ENCODE measurements at regions not wholly inside any gene's neighbourhood (a gene's known extent, or its start where the extent isn't known, plus 50 kb on each side); places are given as distances from the start of the nearest gene placed in this dataset.

DNA sequence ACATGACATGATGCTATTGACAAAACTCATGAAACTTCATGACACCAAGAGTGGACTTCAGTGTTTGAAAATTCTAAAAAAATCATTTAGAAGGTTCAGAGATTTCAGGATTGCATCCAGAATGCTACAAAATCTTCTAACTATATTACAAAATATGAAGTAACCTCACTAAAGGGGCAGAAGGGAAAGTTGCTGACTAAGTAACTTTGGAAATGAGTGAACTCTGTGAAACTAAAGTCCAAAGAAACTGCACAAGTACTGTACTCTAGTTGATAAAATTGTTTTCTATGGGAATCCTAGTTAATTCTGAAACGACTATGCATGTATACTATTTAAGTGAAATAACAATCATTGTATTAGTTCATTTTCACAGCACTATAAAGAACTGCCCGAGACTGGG lies 184.4 kb downstream of the LYPLAL1 start:
- no peak for TF ChIP-seq CTCF (IDR thresholded peaks at IDR 0.05; ENCODE audit: insufficient read depth, low read length, severe bottlenecking)
- FAIRE-seq, result no peak
- DNase-seq (ENCODE audit: low read depth), result no peak
- Histone ChIP-seq H3K36me3 (ENCODE audit: control insufficient read depth, insufficient read depth, low read length) (no peaks in the 10 kb centered on the region), H3K4me3 (ENCODE audit: low read depth, low read length) (no peak overlapping the region), H3K27me3 (ENCODE audit: control insufficient read depth, insufficient read depth, low read length) (no peaks in the 10 kb centered on the region)

GRCh38 chr1:219354962-219355361 lies 181.3 kb downstream of the LYPLAL1 start:
- no peaks in the 10 kb centered on the region for H3K27me3 ChIP-seq (ENCODE audit: control insufficient read depth, insufficient read depth, low read length)
- DNase-seq (ENCODE audit: low read depth), result no peak
- no peaks in the 10 kb centered on the region for H3K36me3 ChIP-seq (ENCODE audit: control insufficient read depth, insufficient read depth, low read length)
- FAIRE-seq, result no peak
- H3K4me3 ChIP-seq (ENCODE audit: low read depth, low read length), result no peak overlapping the region
- no peak for TF ChIP-seq CTCF (IDR thresholded peaks at IDR 0.05; ENCODE audit: insufficient read depth, low read length, severe bottlenecking)

- Histone ChIP-seq H3K27me3 (ENCODE audit: control insufficient read depth, insufficient read depth, low read length) (no peaks in the 10 kb centered on the region), H3K4me3 (ENCODE audit: low read depth, low read length) (no peak overlapping the region), H3K36me3 (ENCODE audit: control insufficient read depth, insufficient read depth, low read length) (no peaks in the 10 kb centered on the region)
- no peak for DNase-seq (ENCODE audit: low read depth)
- no peak for TF ChIP-seq CTCF (IDR thresholded peaks at IDR 0.05; ENCODE audit: insufficient read depth, low read length, severe bottlenecking)
- FAIRE-seq, result peak; percentile 66
These were observed 179.4 kb downstream of the LYPLAL1 start for GRCh38 chr1:219352961-219353651.

DNA sequence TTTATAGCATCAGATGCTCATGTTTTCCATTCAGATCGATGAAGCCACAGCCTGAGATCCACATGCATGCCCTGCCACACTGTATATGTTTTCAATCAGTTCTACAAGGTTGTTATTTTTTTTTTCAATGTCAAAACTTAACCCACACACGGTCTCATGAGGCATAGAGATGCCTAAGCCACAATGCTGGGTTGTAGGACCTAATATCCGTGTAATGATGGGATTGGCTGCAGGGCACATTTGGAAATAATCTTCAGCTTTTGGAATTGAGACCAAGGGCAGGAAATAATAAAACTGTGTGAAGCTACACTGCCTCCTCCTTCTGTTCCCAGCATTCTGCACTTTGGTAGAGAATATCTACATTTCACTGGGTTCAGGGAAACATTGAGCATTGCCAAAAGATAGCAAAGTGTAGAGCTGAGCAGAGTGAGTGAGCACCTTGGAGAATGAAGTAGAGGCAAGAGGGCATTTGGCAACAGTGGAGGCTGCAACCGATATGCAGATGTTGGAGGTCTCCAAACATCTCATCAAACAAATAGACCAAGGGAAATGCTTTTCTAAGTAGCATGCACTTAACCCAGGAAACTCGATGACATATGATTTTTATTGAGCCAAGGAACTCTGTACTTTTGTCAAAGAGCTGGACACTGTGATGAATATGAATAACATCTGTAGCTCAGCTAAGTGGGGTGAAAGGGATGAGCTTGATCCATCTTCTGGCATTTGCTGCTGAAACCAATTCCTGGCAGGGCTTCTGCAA lies 176.7 kb downstream of the LYPLAL1 start:
- H3K36me3 ChIP-seq (ENCODE audit: control insufficient read depth, insufficient read depth, low read length), result no peaks in the 10 kb centered on the region
- H3K27me3 ChIP-seq (ENCODE audit: control insufficient read depth, insufficient read depth, low read length), result peaks cover 2% of the 10 kb centered on the region
- FAIRE-seq (peak; percentile 50), DNase-seq (ENCODE audit: low read depth) (no peak)
- TF ChIP-seq CTCF (IDR thresholded peaks at IDR 0.05; ENCODE audit: insufficient read depth, low read length, severe bottlenecking), result no peak
- no peak overlapping the region for H3K4me3 ChIP-seq (ENCODE audit: low read depth, low read length)

- TF ChIP-seq CTCF (IDR thresholded peaks at IDR 0.05; ENCODE audit: insufficient read depth, low read length, severe bottlenecking), result no peak
- Histone ChIP-seq H3K27me3 (ENCODE audit: control insufficient read depth, insufficient read depth, low read length) (peaks cover 6% of the 10 kb centered on the region), H3K36me3 (ENCODE audit: control insufficient read depth, insufficient read depth, low read length) (no peaks in the 10 kb centered on the region), H3K4me3 (ENCODE audit: low read depth, low read length) (no peak overlapping the region)
- no peak for DNase-seq (ENCODE audit: low read depth)
- FAIRE-seq, result no peak
These were observed 174.3 kb downstream of the LYPLAL1 start for GRCh38 chr1:219347921-219348391.
